IPS-NIHi7 (cell line): ENCODE measurements at regions not wholly inside any gene's neighbourhood (a gene's known extent, or its start where the extent isn't known, plus 50 kb on each side); places are given as distances from the start of the nearest gene placed in this dataset.
"Not testable (repeated sequence)": the region's sequence is repeated elsewhere in the genome, so short reads cannot be mapped to it uniquely, and the experiment has no call there.

Source experiments
- DNase-seq: peaks from one replicate; pipeline ENCODE4 v3.0.0; 2012; ENCODE audit warnings: mixed read lengths; ENCODE audit errors: extremely low spot score

- no peak for DNase-seq
Observed at GRCh38 chr4:116328261-116328860, 757.0 kb downstream of the TRAM1L1 start.

GRCh38 chr4:116323606-116324005, 761.8 kb downstream of the TRAM1L1 start:
- no peak for DNase-seq

- DNase-seq = no peak
Observed at GRCh38 chr4:116321471-116321870, 763.9 kb downstream of the TRAM1L1 start.

- no peak for DNase-seq
Observed at GRCh38 chr4:116320859-116321258, 764.5 kb downstream of the TRAM1L1 start.

- DNase-seq = no peak
Observed at GRCh38 chr4:116303736-116304188, 781.6 kb downstream of the TRAM1L1 start.

- DNase-seq = no peak
Observed at GRCh38 chr4:116302990-116303735, 782.2 kb downstream of the TRAM1L1 start.

- DNase-seq = no peak
Observed at GRCh38 chr4:116275006-116275405, 810.4 kb downstream of the TRAM1L1 start.

GRCh38 chr4:116272336-116272735, 813.0 kb downstream of the TRAM1L1 start:
- DNase-seq = no peak

- DNase-seq = not testable (repeated sequence)
Observed at GRCh38 chr4:116260931-116261330, 824.4 kb downstream of the TRAM1L1 start.

GRCh38 chr4:116244771-116245170, 840.6 kb downstream of the TRAM1L1 start:
- no peak for DNase-seq

GRCh38 chr4:116243431-116243830, 841.9 kb downstream of the TRAM1L1 start:
- DNase-seq = no peak

- no peak for DNase-seq
Observed at GRCh38 chr4:116233971-116234370, 851.4 kb downstream of the TRAM1L1 start.

- DNase-seq = peak; percentile 33
Observed at GRCh38 chr4:116231999-116232398, 853.4 kb downstream of the TRAM1L1 start.

GRCh38 chr4:116229420-116229819, 856.0 kb downstream of the TRAM1L1 start:
- no peak for DNase-seq

GRCh38 chr4:116223040-116223732, 862.2 kb downstream of the TRAM1L1 start:
- no peak for DNase-seq

GRCh38 chr4:116217781-116218180, 867.6 kb downstream of the TRAM1L1 start:
- DNase-seq = no peak

GRCh38 chr4:116215622-116216021, 869.8 kb downstream of the TRAM1L1 start:
- no peak for DNase-seq

- DNase-seq = no peak
Observed at GRCh38 chr4:116202524-116202923, 882.9 kb downstream of the TRAM1L1 start.

GRCh38 chr4:116197317-116197809, 888.0 kb downstream of the TRAM1L1 start:
- DNase-seq = no peak

GRCh38 chr4:116183241-116183640, 902.1 kb downstream of the TRAM1L1 start:
- DNase-seq = no peak

GRCh38 chr4:116180157-116180601, 905.2 kb downstream of the TRAM1L1 start:
- peak; percentile 15 for DNase-seq

GRCh38 chr4:116151371-116151770, 934.0 kb downstream of the TRAM1L1 start:
- not testable (repeated sequence) for DNase-seq
